GM12892 (cell line): ENCODE measurements at regions not wholly inside any gene's neighbourhood (a gene's known extent, or its start where the extent isn't known, plus 50 kb on each side); places are given as distances from the start of the nearest gene placed in this dataset.

ENCODE experiments used
- POLR2A ChIP-seq: IDR thresholded peaks from 2 replicates; pipeline ENCODE4 v1.6.1; 2011; ENCODE audit warnings: low read depth, low read length, control low read depth
- POLR2AphosphoS5 ChIP-seq: IDR thresholded peaks from 2 replicates; pipeline ENCODE4 v1.6.1; 2011; ENCODE audit warnings: low read depth, low read length, control low read depth

DNA sequence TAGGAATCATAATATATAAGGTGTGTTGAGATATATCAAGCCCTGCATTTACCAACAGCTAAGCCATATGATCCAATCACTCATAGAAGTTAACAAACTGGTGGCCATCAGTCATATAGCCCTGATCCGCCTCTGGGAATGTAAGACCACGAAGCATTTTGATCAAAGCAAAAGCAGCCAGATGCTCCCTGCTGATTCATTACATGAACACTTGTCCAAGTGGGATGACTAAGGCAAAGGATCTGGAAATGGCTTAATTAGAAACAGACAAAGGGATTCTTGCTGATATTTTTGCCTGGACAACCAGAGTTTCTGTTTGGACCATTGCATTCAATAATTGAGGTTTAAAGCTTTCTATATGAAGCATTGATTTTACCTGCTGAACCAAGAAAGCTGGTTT is 535.5 kb downstream of the GPAM start:
- no peak for TF ChIP-seq POLR2AphosphoS5
- TF ChIP-seq POLR2A: no peak
